ENCODE measurements at regions not wholly inside any gene's neighbourhood (a gene's known extent, or its start where the extent isn't known, plus 50 kb on each side); places are given as distances from the start of the nearest gene placed in this dataset.

DNA sequence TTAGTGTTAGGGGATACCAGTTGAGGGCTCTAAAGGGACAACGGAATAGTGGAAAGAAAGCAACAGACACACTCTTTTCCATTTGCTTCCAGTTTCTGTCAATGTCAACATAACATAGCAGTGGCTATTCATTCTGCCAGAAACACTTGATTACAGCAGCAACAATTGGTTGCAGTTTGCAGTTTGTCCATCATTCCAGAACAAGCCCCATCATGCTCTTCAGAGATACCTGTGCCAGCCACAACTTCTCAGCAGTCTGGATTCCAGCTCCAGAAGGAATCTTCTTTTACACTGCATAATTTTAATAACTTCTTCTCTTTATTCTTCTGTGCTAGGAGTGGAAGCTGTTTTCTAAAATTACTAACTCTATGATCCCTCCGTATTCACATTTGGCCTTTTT, 1521.4 kb downstream of the PLA2G4A start:
- TF ChIP-seq EZH2phosphoT487 (IDR thresholded peaks at IDR 0.05; ENCODE audit: insufficient read depth, low read depth) (no peak), EZH2 (IDR thresholded peaks at IDR 0.05; ENCODE audit: insufficient read depth, poor library complexity, severe bottlenecking) (no peak)
